ENCODE measurements at regions not wholly inside any gene's neighbourhood (a gene's known extent, or its start where the extent isn't known, plus 50 kb on each side); places are given as distances from the start of the nearest gene placed in this dataset.
A peak's percentile ranks its signal among the peaks of the same experiment; 100 is the strongest.
"Not testable (repeated sequence)": the region's sequence is repeated elsewhere in the genome, so short reads cannot be mapped to it uniquely, and the experiment has no call there.

DNA sequence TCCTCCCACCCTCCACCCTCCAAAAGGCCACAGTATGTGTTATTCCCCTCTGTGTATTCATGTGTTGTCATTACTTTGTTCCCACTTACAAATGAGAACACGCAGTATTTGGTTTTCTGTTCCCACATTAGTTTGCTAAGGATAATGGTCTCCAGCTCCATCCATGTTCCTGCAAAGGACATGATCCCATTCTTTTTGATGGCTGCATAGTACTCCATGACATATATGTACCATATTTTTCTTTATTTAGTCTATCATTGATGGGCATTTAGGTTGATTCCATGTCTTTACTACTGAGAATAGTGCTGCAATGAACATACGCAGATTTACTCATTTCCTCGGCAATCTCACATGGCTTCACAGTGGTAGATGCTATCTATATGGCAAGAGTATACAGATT lies 453.6 kb upstream of the CFAP20DC start:
- no peak for DNase-seq (ENCODE audit: low read depth in 3 of 3)

DNA sequence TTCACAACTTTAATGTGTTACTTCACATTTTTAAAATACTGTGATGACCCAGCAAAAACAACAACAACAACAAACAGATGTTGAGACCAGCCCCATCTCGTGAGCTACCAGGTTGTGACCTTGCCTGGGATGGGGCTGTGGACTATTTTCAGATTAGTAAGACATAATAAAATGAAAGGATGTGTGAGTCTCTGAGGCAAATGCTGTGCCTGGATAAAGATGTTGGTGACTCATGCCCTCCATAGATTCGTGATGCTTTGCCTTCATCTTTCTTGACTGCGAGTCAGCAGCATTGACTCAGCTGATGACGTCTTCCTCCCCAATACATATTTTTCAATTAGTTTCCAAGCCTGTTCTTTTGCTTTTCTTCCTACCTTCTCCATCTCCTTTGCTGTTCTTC lies 453.0 kb upstream of the CFAP20DC start:
- peak; percentile 10 to 33 (median 26) for DNase-seq (ENCODE audit: low read depth in 3 of 3)

DNA sequence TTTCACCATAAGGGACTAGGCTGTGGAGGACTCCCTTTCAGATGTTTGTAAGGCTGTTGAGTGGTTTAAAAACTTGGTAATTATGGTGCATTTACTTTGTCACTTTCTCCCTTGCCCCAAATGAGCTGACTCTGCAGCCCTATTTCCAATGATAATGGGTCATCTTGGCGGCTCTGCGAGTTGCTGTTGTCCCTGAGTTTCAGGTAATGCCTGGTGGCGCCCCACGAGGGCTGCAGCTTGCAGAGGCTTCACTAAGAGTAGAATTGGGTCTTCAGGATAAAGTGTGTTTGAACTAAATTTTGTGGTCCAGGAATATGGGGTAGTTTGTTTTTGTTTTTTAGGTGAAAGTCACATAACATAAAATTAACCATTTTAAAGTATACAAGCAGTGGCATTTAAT lies 450.1 kb upstream of the CFAP20DC start:
- no peak for DNase-seq (ENCODE audit: low read depth in 3 of 3)

DNA sequence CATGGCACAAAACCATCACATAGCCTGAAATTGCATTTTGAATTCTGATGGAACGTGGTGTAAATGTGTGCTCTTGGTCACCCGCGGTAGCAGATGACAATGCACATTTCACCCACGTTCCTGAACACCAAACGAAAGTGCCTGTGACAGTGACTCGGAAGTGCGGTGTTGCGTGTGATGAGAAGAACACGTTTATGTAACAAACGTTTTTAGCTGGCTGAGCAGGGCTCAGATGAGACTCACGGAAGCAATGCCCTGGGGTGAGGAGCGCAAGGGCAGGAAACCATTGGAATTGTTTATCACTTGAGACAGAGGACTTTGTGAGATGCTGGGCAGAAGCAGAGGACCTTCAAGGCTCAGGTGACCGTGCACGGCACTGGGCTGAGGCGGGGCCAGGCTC lies 449.2 kb upstream of the CFAP20DC start:
- DNase-seq (ENCODE audit: low read depth in 3 of 3), result no peak

DNA sequence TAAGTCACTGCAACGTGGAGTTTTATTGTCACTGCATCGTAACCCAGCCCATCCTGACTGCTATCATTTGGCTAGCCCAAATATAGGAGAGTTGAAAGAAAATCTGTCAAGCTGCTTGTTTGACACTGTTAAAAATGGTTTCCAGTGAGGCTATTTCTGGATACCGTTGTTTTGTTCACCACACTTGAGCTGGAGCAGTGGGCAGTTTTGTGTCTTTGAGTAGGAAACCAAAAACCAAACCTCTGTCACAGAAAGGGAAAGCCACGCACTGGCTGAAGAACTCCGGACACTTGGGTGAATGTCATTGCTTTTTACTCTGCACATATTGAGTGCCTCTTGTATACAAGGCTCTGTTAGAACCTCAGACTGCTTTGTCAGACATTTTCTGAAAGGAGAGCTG lies 446.4 kb upstream of the CFAP20DC start:
- no peak for DNase-seq (ENCODE audit: low read depth in 3 of 3)

DNA sequence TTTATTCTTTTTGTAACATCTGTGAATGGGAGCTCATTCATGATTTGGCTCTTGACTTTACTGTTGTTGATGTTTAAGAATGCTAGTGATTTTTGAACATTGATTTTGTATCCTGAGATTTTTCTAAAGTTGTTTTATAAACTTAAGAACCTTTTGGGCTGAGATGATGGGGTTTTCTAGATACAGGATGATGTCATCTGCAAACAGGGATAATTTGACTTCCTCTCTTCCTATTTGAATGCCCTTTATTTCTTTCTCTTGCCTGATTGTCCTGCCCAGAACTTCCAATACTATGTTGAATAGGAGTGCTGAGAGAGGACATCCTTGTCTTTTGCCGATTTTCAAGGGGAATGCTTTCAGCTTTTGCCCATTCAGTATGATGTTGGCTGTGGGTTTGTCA lies 445.1 kb upstream of the CFAP20DC start:
- DNase-seq (ENCODE audit: low read depth in 3 of 3), result not testable (repeated sequence)

DNA sequence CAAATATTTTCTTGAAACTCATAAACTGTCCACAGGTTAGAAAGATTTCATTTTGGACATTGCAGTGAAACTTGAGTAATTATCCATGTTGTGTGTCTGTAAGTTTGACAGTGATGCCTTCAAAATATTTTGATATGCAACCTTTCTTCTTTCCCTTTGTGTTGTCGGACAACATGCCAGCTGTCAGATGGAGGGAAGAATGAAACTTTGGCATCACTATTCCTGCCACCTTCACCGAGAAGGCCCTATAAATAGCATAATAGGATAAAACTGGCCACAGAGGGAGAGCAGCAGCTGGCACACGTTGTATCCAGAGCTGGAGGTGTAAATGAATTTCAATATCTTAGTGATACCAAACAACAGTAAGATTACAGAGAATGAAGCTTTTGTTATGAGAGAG lies 436.7 kb upstream of the CFAP20DC start:
- no peak for DNase-seq (ENCODE audit: low read depth in 3 of 3)

DNA sequence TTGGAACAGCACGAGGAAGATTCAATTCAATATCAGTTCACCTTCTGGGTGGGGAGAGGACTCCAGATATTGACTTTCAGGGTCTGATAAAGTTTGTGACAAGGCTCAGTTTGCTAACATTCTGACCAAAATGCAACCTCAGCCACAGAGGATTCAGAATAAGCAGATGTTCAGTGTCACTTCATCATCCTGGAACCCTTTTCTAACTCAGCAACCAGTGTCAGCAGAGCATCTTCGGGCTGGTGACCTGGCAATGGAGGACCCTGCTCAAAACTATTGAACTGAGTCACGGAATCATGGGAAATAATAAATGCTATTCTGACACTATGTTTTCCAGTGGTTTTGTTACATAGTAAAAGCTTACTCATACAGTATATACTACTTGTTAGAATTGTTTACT lies 433.4 kb upstream of the CFAP20DC start:
- no peak for DNase-seq (ENCODE audit: low read depth in 3 of 3)

DNA sequence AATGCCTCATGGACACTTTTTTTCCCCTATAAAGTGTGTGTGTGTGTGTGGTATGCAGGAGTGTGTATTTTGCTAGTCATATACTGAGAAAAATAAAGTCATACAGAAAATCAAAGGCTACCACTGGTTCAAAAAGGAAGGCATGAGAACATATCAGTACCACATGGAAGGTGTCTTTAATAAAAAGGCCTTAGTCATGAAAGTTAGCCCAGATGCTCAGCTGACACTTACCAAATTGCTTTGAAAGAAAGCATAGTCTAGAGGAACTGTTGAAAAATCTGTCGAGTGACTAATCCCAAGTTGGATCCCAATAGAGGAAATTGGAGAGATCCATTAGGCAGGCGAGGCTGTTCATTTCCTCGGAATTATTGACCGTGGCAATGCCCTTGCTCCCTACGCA lies 432.9 kb upstream of the CFAP20DC start:
- DNase-seq (ENCODE audit: low read depth in 3 of 3), result no peak

DNA sequence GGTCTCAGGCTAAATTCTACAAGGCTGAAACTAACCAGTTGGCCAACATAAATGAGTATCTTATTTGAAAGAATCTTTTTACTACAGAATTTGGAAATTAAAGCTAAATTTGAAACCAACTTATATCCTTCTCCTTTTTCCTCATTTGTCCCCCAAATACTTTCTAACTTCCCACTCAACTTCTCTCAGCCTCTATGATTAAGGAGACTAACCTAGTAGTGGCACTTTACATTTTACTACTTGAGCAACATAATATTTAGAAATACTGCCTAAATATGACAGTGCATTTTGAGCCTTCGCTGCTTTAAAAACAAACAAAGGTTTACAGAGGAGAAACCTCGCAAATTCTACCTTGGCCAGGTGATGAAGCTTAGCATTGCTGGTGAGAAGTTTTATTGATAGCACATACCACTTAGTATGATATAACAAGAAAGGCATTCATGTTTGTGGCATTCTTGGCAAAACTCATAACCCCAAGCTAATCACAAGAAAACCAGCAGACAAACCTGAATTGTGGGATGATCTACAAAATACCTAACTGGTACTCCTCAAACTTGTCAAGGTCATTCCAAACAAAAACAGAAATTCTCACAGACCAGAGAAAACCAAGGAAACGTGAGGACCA lies 432.1 kb upstream of the CFAP20DC start:
- DNase-seq (ENCODE audit: low read depth in 3 of 3), result no peak

DNA sequence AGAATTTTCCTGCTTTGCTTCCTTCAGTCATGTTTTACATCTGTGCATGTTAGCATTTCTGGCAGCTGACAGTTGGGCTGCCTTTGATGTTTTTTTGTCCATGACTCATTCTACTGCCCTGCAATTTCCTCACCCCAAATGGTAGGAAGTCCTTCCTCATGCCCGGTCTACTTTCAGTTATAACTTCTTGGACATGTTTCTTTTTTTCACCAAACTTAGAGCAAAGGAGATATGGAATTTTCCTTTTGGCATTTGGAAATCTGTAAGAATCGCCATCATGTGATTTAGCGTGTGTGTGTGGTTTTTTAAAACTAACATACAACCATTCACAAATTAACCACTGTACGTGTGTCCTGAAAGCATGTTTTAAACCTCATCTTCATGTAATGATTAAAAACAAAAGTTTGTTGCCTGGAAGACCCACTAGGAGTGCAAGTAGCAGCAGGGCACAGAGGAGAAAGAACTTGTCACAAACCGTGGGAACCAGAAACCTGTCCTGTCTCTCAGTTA lies 430.7 kb upstream of the CFAP20DC start:
- DNase-seq (ENCODE audit: low read depth in 3 of 3), result no peak

DNA sequence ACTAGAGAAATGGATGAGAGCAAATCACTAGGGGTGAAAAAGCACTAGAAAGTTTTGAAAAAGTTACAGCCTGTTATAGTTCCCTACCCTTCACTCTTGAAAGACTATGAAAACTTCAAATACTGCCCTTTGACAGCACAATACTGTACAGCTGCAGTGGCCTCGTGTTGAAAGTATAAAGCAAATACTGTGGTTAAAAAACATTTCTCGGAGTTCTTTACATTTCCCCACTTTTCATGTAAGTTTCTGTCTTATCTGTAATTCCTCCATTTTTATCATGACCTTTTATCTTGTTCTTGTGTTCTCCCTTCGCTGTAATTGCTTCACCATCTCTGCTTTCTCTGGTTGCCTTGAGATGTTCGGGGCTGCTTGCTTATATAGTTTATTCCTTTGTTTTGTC lies 423.8 kb upstream of the CFAP20DC start:
- DNase-seq (ENCODE audit: low read depth in 3 of 3), result no peak

DNA sequence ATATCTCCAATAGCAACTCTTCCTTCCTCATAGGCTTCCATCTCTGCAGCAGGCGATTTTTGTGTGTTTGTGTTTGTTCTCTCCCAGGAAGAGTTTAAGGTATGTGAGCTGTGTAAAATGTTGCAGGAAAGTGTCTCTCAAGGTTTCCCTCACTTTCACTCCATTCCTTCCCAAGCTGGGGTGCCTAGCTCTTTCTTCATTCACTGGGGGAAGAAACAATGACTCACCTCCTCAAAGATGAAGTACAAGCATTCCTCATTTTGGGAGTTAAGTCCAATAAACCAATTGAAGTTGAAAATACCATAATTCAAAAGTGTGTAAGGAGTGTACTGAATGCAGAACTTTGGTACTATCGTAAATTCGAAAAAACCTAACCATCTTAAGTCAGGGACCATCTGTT lies 422.7 kb upstream of the CFAP20DC start:
- DNase-seq (ENCODE audit: low read depth in 3 of 3), result no peak

DNA sequence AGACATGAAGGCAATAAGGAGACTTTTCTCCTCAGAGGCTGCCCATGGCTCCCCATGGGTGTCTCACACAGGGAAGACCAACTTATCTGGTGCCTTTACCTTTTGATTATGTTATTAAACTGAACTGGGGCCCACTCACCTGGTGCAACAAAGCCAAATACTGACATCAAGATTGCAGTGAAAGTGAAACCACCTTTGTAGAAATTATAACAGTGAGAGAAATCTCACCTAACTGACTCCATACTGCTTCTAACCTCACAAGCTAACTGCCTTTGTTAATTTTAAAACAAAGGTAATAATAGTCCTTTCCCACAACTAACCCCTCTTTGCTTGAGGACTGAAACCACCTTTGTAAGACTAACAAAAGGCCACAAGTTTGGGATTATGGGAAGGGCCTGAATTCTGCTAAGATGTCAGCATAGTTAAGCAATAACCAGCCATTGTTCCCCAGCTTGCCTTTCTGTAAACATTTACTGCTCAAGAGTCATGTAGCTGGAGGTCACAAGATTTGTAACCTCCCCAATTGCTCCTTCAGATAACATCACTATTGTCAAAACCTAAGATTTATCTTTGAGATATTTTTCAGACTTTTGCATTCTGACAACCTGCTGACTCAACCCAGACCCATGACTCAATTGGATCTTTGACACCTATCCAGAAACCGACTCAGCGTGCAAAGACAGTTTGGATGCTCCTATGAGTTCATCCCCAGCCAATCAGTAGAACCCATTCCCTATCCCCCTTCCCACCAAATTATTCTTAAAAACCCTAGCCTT lies 420.3 kb upstream of the CFAP20DC start:
- no peak for DNase-seq (ENCODE audit: low read depth in 3 of 3)

DNA sequence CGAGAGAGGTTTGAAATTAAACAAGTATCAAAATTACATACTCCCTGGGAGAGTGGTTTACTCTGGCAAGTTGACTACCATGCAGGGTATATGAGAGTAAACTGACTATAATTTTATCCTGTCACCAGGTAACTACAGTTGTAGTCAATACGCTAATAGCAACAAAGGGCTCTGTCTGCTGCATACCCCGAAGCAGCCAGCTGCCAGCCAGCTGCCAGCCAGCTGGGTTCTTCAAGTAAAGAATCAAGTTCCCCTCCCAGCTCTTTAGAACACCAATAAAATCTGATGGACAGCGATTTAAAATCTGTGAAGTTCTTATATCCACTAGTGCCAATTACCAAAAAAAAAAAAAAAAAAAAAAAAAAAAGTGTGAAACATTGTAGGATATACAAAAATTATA lies 417.7 kb upstream of the CFAP20DC start:
- DNase-seq (ENCODE audit: low read depth in 3 of 3), result no peak

DNA sequence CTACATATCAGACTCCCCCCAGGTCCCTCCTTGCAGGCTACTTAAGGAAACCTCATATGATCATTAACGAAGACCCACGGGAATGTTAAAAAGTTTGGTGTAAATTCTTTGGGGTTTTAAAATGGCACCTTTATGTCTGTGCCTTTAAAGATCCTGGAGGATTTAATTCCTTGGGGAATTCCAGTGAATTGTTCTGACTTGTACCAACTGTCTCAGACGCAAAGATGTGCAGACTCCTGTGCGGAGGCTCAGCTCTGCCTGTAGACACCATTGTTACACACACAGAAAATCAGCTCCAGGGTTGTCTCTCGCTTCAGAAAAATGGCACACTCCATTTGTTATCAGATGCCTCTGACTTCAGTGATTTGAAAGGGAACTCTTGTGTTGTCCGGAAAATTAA lies 414.4 kb upstream of the CFAP20DC start:
- no peak for DNase-seq (ENCODE audit: low read depth in 3 of 3)

DNA sequence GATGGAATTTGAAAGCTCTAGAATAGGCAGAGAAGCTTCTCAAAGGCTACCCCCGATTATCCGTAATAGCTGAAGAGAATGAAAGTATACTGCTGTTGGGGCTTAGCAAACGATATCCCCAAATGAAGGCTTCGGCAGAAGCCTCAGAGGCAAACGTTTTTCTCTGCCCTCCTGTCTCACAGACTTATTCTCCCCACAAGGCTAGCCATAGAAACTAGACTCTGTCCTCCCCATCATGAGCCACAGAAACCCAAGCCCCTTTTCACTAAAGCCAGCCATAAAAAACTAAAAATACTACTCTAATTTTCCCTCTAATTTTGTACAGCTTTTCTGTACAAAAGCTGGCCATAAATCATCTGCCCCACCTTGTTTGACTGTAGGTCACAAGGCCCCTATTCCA lies 413.4 kb upstream of the CFAP20DC start:
- DNase-seq (ENCODE audit: low read depth in 3 of 3), result no peak

DNA sequence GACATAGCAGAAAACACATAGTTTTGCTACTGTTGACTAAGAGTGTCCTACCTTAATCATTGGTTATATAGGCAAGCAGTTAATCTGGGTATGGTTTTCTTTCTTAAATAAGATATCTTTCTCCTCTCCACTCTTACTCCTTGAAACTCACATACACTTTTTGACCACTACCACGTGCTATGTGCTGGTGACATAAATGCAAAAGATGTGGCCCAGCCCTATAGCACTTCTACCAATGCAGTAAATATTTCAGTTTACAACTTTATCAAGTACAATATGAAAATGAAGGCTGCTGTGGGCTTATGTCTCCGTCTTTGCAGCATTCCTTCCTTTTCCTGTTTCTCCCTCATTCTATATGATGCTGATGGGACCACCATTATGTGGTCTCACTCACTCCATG lies 410.2 kb upstream of the CFAP20DC start:
- DNase-seq (ENCODE audit: low read depth in 3 of 3), result no peak

DNA sequence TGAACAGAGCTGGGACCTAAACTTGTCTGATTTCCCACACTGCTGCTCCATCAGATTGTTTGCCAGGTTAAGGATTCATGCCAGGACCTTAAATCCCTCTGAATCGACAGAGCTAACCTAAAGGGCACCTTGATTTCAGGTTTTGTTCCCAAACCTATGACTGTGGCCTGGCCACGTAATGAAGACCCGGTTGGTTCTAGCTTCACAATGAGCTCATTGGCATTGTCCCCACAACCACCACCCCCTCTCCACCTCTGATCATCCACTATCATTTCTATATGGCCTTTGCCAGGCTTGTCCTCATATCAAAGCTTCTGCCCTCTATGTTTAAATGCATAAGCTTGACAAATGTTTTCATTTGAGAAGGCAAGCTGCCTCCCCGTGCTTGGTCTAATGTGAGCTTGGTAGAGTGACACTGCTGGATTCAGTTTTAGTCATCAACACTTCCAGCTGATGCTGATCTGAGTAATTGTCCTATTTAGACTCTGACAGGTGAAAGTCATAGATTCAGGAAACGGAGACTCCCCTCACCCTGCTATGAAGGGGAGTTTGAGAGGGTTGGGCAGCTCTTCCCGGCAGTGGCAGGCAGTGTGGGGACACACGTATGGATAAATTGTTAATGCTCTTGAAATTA lies 407.1 kb upstream of the CFAP20DC start:
- no peak for DNase-seq (ENCODE audit: low read depth in 3 of 3)

DNA sequence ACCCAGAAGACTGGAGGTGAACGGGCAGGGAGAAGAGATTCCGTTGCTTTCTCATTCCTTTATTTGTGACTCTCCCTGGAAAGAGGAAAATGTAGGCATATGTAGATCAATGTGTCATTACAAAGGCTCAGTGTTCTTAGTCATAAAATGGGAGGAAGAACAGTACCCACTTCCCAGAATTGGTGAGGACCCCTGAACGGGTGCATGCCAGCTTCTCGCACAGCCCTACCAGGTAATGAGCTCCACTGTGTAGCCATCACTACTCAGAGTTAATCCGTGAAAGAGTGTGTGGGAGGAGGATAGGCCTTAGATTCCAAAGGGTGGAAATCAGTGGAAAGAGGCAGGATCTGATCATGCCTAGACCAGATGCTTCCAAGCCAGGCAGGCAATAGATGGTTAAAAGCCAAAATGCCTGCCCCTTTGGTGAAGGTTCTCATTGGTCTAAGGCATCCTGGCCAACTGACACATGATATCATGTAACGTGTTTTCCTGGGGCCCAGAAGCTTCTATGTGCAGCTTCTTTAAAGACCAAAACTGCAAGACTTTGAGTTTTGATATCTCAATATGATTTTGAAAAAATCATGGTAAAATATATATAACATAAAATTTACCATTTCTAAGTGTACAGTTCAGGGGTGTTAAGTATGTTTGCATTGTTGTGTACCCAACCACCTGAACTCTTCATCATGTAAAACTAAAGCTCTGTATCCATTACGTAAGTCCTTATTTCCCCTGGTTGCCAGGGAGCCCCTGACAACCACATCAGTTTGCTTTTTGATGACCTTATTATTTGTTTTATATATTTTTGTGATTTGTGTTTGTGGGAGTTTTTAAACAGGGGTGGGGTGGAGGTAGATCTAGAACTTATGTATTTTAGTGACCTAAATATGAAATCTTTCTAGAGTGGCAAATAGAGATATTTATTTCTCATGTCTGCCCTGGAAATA lies 402.2 kb upstream of the CFAP20DC start:
- DNase-seq (ENCODE audit: low read depth in 3 of 3), result no peak

DNA sequence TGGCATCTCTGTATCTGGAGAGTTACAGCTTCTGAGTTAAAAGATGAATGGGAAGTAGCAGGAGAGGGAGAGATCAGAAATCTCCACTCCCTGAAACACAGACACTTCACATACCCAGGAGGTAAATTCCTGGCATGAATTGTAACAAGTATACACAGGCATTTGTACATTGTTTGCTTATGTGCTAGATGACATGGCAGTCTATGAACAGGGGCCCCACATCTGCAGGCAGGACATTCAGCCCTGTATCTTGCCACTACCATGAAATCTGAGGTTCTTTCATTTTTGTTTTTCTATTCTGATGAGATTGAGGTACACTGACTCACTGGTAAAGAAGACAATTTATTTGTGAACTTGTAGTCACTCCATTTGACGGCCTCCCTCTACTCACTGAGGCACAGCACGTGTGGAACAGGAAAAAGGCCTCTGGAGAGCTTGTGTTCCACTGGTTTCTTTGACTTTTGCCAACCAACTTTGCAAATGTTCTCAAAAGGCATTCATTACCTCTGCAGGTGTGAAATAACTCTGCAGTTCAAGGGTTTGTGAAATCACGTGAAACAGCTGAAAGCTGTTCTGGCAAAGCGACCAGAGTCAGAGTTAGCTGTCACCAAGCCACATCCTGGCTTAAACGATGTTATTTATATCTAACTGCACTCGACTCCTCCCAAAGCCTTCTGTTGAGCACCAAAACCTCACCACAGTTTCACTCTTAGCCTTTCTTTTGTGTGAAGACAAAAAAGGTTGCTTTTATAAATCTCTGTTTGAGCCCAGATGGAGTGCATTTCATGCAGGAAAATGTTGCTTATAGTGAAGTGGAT lies 401.3 kb upstream of the CFAP20DC start:
- DNase-seq (ENCODE audit: low read depth in 3 of 3), result peak in 1 of 3 donors; percentile 40
